ENCODE measurements at regions not wholly inside any gene's neighbourhood (a gene's known extent, or its start where the extent isn't known, plus 50 kb on each side); places are given as distances from the start of the nearest gene placed in this dataset.
"Not testable (repeated sequence)": the region's sequence is repeated elsewhere in the genome, so short reads cannot be mapped to it uniquely, and the experiment has no call there.

DNA sequence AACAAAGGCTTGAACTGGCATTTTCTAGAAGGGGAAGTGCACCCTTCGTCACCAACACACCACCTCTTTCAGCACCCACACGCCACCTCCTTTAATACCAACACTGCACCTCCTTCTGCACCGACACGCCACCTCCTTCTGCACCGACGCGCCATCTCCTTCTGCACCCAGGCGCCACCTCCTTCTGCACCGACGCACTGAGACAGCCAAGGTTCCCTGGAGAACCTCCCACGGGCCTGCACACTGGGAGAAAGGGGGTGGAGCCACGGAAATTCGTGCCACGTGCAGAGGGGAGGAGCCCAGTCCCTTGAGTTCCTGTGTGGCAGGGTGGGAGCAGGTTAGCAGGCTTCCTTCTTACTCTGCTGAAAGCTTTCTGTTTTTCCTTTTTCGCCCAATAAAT, 327.9 kb upstream of the C1orf174 start:
- Mint-ChIP-seq H3K4me3 (ENCODE audit: low read depth, unreplicated experiment) (no peak overlapping the region), H3K36me3 (ENCODE audit: insufficient read depth, unreplicated experiment) (no peaks in the 10 kb centered on the region), H3K27ac (ENCODE audit: unreplicated experiment) (no peak overlapping the region), H3K27me3 (ENCODE audit: unreplicated experiment) (no peaks in the 10 kb centered on the region), H3K4me1 (ENCODE audit: low read depth, unreplicated experiment) (no peaks in the 10 kb centered on the region), H3K9me3 (ENCODE audit: low read depth, unreplicated experiment) (no peaks in the 10 kb centered on the region)
- BruUV-seq (replicated peaks), result no TSS peak
- CTCF ChIA-PET, result no interaction called here
- TF ChIP-seq, protein P1, sequence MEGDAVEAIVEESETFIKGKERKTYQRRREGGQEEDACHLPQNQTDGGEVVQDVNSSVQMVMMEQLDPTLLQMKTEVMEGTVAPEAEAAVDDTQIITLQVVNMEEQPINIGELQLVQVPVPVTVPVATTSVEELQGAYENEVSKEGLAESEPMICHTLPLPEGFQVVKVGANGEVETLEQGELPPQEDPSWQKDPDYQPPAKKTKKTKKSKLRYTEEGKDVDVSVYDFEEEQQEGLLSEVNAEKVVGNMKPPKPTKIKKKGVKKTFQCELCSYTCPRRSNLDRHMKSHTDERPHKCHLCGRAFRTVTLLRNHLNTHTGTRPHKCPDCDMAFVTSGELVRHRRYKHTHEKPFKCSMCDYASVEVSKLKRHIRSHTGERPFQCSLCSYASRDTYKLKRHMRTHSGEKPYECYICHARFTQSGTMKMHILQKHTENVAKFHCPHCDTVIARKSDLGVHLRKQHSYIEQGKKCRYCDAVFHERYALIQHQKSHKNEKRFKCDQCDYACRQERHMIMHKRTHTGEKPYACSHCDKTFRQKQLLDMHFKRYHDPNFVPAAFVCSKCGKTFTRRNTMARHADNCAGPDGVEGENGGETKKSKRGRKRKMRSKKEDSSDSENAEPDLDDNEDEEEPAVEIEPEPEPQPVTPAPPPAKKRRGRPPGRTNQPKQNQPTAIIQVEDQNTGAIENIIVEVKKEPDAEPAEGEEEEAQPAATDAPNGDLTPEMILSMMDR (IDR thresholded peaks at IDR 0.05; ENCODE audit: unreplicated experiment), result no peak
- no peak for DNase-seq
- intact Hi-C loops (cut with micrococcal nuclease; ENCODE audit: unreplicated experiment), result no loop called here

DNA sequence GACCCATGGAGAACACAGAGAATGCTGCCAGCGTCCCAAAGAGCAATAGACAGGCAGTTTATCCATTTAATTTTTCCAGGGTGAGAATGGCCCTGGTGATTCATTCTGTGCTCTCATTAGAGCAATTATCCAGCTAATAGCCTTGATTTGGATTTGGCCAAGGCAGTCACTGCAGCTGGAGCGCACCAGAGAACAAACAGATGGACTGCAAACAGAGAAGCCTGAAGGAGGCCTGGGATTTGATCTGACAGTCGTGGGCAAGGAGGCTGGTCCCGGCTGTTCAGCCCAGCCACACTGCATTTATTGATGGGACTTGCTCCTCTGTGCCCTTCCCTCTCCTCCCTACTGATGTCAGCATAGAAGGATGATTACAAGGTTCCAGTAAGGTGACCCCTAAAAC, 353.9 kb upstream of the C1orf174 start:
- no peak for DNase-seq
- CTCF ChIA-PET, result no interaction called here
- H3K27ac Mint-ChIP-seq (ENCODE audit: unreplicated experiment), result no peak overlapping the region
- no peaks in the 10 kb centered on the region for H3K36me3 Mint-ChIP-seq (ENCODE audit: insufficient read depth, unreplicated experiment)
- H3K4me3 Mint-ChIP-seq (ENCODE audit: low read depth, unreplicated experiment), result no peak overlapping the region
- intact Hi-C loops (cut with micrococcal nuclease; ENCODE audit: unreplicated experiment), result no loop called here
- H3K4me1 Mint-ChIP-seq (ENCODE audit: low read depth, unreplicated experiment), result no peaks in the 10 kb centered on the region
- H3K9me3 Mint-ChIP-seq (ENCODE audit: low read depth, unreplicated experiment), result peaks cover 5% of the 10 kb centered on the region
- no peaks in the 10 kb centered on the region for H3K27me3 Mint-ChIP-seq (ENCODE audit: unreplicated experiment)
- no TSS peak for BruUV-seq (replicated peaks)
- TF ChIP-seq, protein P1 (IDR thresholded peaks at IDR 0.05; ENCODE audit: unreplicated experiment), result no peak

DNA sequence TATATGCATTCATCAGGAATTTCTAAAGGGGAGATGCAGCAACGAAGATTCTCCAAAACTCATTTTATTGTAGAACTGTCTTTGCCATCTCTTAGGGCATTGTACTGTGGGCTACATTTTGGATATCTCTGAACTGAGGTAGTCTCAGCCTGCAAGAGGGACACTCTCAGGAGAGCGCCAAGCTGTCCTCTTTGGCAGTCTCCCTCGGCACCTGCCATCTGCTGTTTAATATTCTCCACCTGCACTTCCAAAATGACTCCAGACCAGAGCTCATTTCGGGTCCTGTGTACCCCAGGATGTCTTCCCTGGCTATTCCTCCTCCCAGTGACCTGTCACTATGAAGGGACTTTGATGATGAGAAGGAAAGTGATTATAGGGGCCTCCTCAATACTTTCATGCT, 356.3 kb upstream of the C1orf174 start:
- H3K27ac Mint-ChIP-seq (ENCODE audit: unreplicated experiment), result no peak overlapping the region
- H3K4me3 Mint-ChIP-seq (ENCODE audit: low read depth, unreplicated experiment), result no peak overlapping the region
- peaks cover 4% of the 10 kb centered on the region for H3K9me3 Mint-ChIP-seq (ENCODE audit: low read depth, unreplicated experiment)
- H3K36me3 Mint-ChIP-seq (ENCODE audit: insufficient read depth, unreplicated experiment), result no peaks in the 10 kb centered on the region
- TF ChIP-seq, protein P1 (IDR thresholded peaks at IDR 0.05; ENCODE audit: unreplicated experiment), result no peak
- H3K4me1 Mint-ChIP-seq (ENCODE audit: low read depth, unreplicated experiment), result no peaks in the 10 kb centered on the region
- intact Hi-C loops (cut with micrococcal nuclease; ENCODE audit: unreplicated experiment), result no loop called here
- no peak for DNase-seq
- CTCF ChIA-PET, result no interaction called here
- no TSS peak for BruUV-seq (replicated peaks)
- H3K27me3 Mint-ChIP-seq (ENCODE audit: unreplicated experiment), result no peaks in the 10 kb centered on the region

DNA sequence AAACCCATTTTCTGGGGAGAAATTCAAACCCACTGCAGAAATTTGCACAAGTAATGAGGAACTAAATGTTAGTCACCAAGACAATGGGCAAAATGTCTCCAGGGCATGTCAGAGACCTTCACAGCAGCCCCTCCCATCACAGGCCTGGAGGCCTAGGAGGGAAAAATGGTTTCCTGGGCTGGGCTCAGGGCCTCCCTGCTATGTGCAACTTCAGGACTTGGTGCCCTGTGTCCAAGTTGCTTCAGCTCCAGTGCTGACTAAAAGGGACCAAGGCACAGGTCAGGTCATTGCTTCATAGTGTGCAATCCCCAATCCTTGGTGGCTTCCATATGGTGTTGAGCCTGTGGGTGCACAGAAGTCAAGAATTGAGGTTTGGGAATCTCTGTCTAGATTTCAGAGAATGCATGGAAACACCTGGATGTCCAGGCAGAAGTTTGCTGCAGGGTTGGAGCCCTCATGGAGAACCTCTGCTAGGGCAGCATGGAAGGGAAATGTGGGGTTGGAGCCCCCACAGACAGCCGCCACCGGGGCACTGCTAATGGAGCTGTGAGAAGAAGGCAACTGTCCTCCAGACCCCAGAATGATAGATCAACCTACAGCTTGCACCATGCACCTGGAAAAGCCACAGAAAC, 358.2 kb upstream of the C1orf174 start:
- DNase-seq; H3K36me3 Mint-ChIP-seq (ENCODE audit: insufficient read depth, unreplicated experiment); BruUV-seq (replicated peaks); CTCF ChIA-PET; H3K4me1 Mint-ChIP-seq (ENCODE audit: low read depth, unreplicated experiment); H3K4me3 Mint-ChIP-seq (ENCODE audit: low read depth, unreplicated experiment); H3K27ac Mint-ChIP-seq (ENCODE audit: unreplicated experiment); H3K9me3 Mint-ChIP-seq (ENCODE audit: low read depth, unreplicated experiment); H3K27me3 Mint-ChIP-seq (ENCODE audit: unreplicated experiment); intact Hi-C loops (cut with micrococcal nuclease; ENCODE audit: unreplicated experiment): not testable (repeated sequence)

DNA sequence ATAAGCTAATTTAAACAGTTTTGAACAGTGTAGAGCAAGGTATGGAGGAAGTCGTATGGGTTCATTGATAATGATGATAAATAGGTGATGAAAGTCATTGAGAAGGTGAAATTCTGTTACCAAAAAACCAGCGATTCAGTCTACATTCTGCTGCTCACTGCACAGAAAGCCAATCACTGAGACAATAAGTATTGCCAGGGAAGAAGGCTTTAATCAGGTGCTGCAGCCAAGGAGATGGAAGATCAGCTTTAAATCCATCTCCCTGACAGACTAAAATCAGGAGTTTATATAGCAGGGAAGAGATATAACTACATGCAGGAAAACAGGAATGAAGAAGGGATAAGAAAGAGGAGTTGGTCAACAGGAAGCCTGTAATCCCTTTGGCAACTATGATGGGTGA, 361.3 kb upstream of the C1orf174 start:
- no peak overlapping the region for H3K27ac Mint-ChIP-seq (ENCODE audit: unreplicated experiment)
- TF ChIP-seq, protein P1 (IDR thresholded peaks at IDR 0.05; ENCODE audit: unreplicated experiment), result no peak
- peaks cover 7% of the 10 kb centered on the region for H3K9me3 Mint-ChIP-seq (ENCODE audit: low read depth, unreplicated experiment)
- intact Hi-C loops (cut with micrococcal nuclease; ENCODE audit: unreplicated experiment), result no loop called here
- no TSS peak for BruUV-seq (replicated peaks)
- no peaks in the 10 kb centered on the region for H3K36me3 Mint-ChIP-seq (ENCODE audit: insufficient read depth, unreplicated experiment)
- no peak overlapping the region for H3K4me3 Mint-ChIP-seq (ENCODE audit: low read depth, unreplicated experiment)
- no peak for DNase-seq
- H3K4me1 Mint-ChIP-seq (ENCODE audit: low read depth, unreplicated experiment), result no peaks in the 10 kb centered on the region
- CTCF ChIA-PET, result no interaction called here
- no peaks in the 10 kb centered on the region for H3K27me3 Mint-ChIP-seq (ENCODE audit: unreplicated experiment)
